Glutamatergic neuron (in vitro differentiated cells): ENCODE measurements at regions not wholly inside any gene's neighbourhood (a gene's known extent, or its start where the extent isn't known, plus 50 kb on each side); places are given as distances from the start of the nearest gene placed in this dataset.

Experiments used
- DNase-seq: peaks from one replicate; pipeline ENCODE4 v3.0.0; 2022
- H3K27ac Mint-ChIP-seq: one replicate; pipeline ENCODE4 v1.8.0; 2020; ENCODE audit warnings: mild to moderate bottlenecking, mixed read lengths, inconsistent platforms; ENCODE audit not compliant: unreplicated experiment
- H3K27me3 Mint-ChIP-seq: one replicate; pipeline ENCODE4 v1.8.0; 2020; ENCODE audit warnings: mild to moderate bottlenecking, moderate library complexity, mixed read lengths, inconsistent platforms; ENCODE audit not compliant: unreplicated experiment
- H3K36me3 Mint-ChIP-seq: one replicate; pipeline ENCODE4 v1.8.0; 2020; ENCODE audit warnings: mild to moderate bottlenecking, mixed read lengths, inconsistent platforms; ENCODE audit not compliant: unreplicated experiment
- H3K4me1 Mint-ChIP-seq: one replicate; pipeline ENCODE4 v1.8.0; 2020; ENCODE audit warnings: mild to moderate bottlenecking, low read depth, mixed read lengths, inconsistent platforms; ENCODE audit not compliant: unreplicated experiment
- H3K4me3 Mint-ChIP-seq: one replicate; pipeline ENCODE4 v1.8.0; 2020; ENCODE audit warnings: mild to moderate bottlenecking, mixed read lengths, inconsistent platforms; ENCODE audit not compliant: unreplicated experiment
- H3K9me3 Mint-ChIP-seq: one replicate; pipeline ENCODE4 v1.8.0; 2020; ENCODE audit warnings: mild to moderate bottlenecking, moderate library complexity, mixed read lengths, inconsistent platforms; ENCODE audit not compliant: unreplicated experiment
- TF ChIP-seq, protein P1 (sequence below): fragments of 200-600 bp; sonication (generic); IDR thresholded peaks from one replicate; pipeline ENCODE4 v1.5.0; 2021; ENCODE audit not compliant: partially characterized antibody, unreplicated experiment

DNA sequence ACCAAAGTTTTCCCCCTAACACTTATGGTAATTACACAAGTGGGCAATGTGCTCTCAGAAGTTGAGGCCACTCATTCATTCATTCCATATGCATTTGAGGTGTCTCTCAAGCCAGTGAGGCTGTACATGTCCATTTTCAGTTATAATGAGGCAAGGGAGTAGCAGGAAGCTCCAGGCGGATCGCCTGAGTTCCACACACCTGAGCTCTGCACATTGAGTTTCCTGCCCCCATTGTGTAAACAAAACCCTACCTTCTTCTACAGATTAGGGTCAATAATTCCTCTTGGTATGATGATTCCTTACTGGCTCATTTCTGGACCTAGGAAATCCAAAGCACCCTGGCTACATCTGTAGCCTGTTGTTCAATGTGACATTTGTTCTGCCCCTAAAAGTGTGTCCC, 555.3 kb downstream of the MED13L start:
- peaks cover 6% of the 10 kb centered on the region for H3K36me3 Mint-ChIP-seq
- H3K27me3 Mint-ChIP-seq, result peaks cover 1% of the 10 kb centered on the region
- H3K4me3 Mint-ChIP-seq, result no peak overlapping the region
- TF ChIP-seq, protein P1, sequence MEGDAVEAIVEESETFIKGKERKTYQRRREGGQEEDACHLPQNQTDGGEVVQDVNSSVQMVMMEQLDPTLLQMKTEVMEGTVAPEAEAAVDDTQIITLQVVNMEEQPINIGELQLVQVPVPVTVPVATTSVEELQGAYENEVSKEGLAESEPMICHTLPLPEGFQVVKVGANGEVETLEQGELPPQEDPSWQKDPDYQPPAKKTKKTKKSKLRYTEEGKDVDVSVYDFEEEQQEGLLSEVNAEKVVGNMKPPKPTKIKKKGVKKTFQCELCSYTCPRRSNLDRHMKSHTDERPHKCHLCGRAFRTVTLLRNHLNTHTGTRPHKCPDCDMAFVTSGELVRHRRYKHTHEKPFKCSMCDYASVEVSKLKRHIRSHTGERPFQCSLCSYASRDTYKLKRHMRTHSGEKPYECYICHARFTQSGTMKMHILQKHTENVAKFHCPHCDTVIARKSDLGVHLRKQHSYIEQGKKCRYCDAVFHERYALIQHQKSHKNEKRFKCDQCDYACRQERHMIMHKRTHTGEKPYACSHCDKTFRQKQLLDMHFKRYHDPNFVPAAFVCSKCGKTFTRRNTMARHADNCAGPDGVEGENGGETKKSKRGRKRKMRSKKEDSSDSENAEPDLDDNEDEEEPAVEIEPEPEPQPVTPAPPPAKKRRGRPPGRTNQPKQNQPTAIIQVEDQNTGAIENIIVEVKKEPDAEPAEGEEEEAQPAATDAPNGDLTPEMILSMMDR, result no peak
- H3K27ac Mint-ChIP-seq, result no peak overlapping the region
- no peaks in the 10 kb centered on the region for H3K9me3 Mint-ChIP-seq
- DNase-seq, result no peak
- H3K4me1 Mint-ChIP-seq, result peaks cover 2% of the 10 kb centered on the region

DNA sequence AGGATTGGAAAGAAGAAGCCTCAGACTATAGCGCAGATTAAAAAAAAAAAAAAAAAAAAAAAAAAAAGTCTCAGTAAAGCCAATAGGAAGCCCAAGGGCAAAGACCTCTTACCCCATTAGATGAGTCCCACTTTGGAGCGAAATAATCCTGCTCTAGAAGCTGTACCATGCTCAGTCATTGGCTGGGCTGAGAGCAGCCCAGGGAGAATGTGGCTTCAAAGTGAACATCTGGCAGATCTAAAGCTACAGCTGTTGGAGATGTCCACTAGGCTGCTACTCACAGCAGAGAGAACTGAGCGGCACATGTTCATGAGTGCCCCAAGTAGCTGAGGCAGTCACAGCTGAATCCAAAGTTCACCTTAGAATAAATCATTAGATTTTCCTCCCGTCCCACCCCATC, 560.9 kb downstream of the MED13L start:
- H3K27me3 Mint-ChIP-seq, result peaks cover 3% of the 10 kb centered on the region
- no peak overlapping the region for H3K4me3 Mint-ChIP-seq
- H3K27ac Mint-ChIP-seq, result no peak overlapping the region
- H3K4me1 Mint-ChIP-seq, result peaks cover 2% of the 10 kb centered on the region
- DNase-seq, result no peak
- H3K9me3 Mint-ChIP-seq, result no peaks in the 10 kb centered on the region
- H3K36me3 Mint-ChIP-seq, result peaks cover 4% of the 10 kb centered on the region
- TF ChIP-seq, protein P1, result no peak

DNA sequence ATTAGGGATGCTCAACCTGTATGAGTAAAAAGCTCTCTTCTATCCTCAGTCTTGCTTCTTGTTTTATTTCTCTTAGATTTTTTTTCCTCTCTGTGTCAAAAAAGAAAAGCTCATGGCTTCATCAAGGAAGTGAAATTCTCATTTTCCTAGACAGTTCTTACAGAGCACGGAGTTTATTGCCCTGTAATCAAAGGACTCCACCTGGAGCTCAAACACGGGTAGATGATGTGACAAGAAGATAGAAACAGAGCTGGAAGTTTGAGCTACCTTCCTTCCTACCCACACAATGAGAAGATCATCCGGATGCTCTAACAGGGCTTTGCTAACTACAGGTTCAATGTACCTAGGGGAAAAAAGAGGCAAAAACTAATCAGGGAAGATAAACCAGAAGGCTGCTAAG, 564.8 kb downstream of the MED13L start:
- no peaks in the 10 kb centered on the region for H3K9me3 Mint-ChIP-seq
- peaks cover 2% of the 10 kb centered on the region for H3K27me3 Mint-ChIP-seq
- H3K4me3 Mint-ChIP-seq, result no peak overlapping the region

DNA sequence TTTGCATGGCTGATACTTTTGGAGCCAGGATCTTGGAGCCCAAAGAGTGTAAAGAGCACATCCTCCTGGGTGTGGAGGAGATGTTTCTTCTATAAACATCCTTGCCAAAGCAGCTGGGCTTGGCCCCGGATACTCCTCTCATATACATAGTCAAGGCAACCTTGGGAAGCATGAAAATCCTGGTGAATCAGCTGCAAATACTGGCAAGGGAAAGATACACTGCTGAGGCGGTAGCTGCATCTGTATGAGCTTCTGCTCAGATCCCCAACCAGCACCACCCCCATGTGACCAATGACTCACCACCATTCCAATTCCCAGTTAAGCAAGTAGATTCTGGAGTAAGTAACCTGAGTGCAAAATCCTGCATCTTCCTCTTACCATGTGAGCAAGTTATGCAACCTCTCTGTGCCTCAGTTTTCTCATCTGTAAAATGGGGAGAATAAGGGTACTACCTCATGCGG, 567.4 kb downstream of the MED13L start:
- no peaks in the 10 kb centered on the region for H3K9me3 Mint-ChIP-seq
- H3K4me1 Mint-ChIP-seq, result no peaks in the 10 kb centered on the region
- TF ChIP-seq, protein P1, result no peak
- DNase-seq, result no peak
- H3K4me3 Mint-ChIP-seq, result no peak overlapping the region
- H3K27ac Mint-ChIP-seq, result no peak overlapping the region
- H3K27me3 Mint-ChIP-seq, result peaks cover 2% of the 10 kb centered on the region
- peaks cover 11% of the 10 kb centered on the region for H3K36me3 Mint-ChIP-seq

More for the DNA sequence above, 564.8 kb downstream of the MED13L start:
- H3K36me3 Mint-ChIP-seq, result peaks cover 4% of the 10 kb centered on the region
- TF ChIP-seq, protein P1, result no peak
- no peak for DNase-seq
- no peak overlapping the region for H3K27ac Mint-ChIP-seq
- no peaks in the 10 kb centered on the region for H3K4me1 Mint-ChIP-seq

DNA sequence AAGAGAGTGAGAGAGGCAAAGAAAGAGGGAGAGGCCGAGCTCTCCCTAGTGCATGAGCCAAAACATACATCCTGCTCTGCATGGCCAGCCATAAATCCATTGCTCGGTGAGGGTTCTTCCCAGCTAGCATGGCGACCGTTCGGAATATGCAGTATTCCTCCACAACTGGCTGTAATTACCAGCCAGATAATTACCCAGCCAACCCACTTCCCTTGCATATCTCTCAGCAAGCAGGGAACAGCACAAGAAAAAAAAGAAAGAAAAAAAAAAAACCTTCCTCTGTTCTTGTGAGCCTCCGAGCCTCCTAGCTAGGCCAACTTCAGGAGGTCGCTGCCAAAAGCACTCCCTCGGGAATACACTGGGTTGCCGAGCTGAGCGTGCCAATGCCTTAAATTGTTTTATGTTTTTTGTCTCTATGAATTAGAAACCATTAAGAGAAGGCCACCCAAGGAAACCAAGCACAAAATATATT, 567.9 kb downstream of the MED13L start:
- Mint-ChIP-seq H3K4me1 (no peaks in the 10 kb centered on the region), H3K4me3 (no peak overlapping the region), H3K36me3 (peaks cover 11% of the 10 kb centered on the region), H3K9me3 (no peaks in the 10 kb centered on the region), H3K27ac (no peak overlapping the region), H3K27me3 (peaks cover 2% of the 10 kb centered on the region)
- TF ChIP-seq, protein P1, result no peak
- no peak for DNase-seq
